GM13976 (cell line): ENCODE measurements at regions not wholly inside any gene's neighbourhood (a gene's known extent, or its start where the extent isn't known, plus 50 kb on each side); places are given as distances from the start of the nearest gene placed in this dataset.

Experiments used
- DNase-seq: peaks from one replicate; pipeline ENCODE4 v3.0.0; 2012; ENCODE audit warnings: low spot score
- CTCF ChIP-seq: IDR thresholded peaks from 2 replicates; pipeline ENCODE4 v1.5.1; 2012; ENCODE audit warnings: borderline replicate concordance, mild to moderate bottlenecking; ENCODE audit not compliant: insufficient read depth; ENCODE audit errors: extremely low read depth, missing control alignments, control extremely low read depth
- in situ Hi-C: fragments of 300-500 bp; cut with MboI; formaldehyde crosslinking; loops from one replicate; pipeline ENCODE4 v1.12.0; 2022; ENCODE audit warnings: low sequenced_read_pairs, mixed read lengths, inconsistent platforms; ENCODE audit not compliant: unreplicated experiment

- no peak for TF ChIP-seq CTCF
- in situ Hi-C loops, result no loop called here
- DNase-seq, result no peak
Measured at GRCh38 chr5:105688227-105688792, 1982.4 kb downstream of the EFNA5 start.

GRCh38 chr5:105687493-105687892 lies 1983.2 kb downstream of the EFNA5 start:
- TF ChIP-seq CTCF, result no peak
- DNase-seq, result no peak
- in situ Hi-C loops, result no loop called here

DNA sequence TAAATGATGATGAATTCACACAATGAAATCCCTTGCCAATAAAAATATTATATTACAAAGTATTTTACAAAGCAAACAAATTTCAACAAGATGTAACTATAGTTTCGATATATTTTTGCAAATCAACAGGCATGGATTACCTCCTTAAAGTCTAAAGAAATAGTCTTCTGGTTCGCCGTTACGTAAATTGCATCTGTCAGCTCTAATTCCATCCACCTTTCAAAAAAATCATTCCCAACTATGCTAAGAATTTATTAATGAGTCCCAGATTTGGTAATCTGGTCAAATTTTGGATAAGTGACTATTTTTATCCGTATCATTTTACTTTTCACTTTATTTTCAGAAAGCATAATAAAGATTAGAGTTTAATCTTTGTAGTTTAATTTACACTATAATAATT lies 1984.9 kb downstream of the EFNA5 start:
- in situ Hi-C loops, result no loop called here

DNA sequence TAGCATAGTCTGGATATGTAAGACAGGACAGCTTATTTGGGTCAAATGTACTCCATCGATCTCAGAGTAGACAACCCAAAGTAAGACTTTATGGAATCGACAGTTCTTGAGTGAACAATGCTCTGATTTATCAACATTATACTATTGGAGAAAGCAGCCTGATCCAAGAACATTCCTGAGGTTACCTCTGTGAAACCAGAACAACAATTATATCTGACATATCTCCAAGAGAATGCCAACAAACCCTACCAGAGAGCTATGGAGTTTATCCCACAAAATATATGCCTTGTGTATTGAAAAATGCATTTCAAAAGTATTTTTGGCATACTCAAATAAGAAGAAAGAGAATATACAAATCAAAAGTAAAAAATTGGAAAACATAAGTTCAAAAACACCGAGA lies 1985.9 kb downstream of the EFNA5 start:
- DNase-seq, result no peak
- no peak for TF ChIP-seq CTCF
- in situ Hi-C loops, result no loop called here

More for the DNA sequence above, 1984.9 kb downstream of the EFNA5 start:
- no peak for TF ChIP-seq CTCF
- no peak for DNase-seq

DNA sequence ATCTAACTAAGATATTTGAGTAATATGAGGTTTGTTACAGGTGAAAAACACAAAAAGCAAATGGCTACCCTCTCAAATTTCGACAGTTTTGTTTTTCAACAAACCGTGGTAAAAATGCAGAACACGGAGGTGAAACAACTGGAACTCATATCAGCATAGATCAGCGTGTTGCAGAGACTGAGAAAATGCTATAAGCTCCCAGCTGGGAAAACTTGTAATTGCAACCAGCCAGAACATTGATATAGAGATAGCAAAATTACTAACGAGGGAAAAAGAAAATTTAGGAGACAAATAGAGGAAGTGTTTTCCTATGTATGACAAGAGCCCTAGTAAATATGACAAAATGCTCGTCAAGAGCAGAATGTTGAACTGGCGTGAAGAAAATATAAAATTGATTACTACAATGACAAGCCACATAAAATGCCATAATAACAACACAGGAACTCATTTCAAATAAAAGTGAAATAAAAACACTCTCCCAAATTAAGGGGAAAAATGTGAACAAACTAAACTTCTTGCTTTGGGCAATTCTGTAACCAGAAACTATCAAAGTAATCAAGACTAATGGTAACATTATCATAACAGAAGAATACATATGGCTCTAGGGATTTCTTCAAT lies 1989.8 kb downstream of the EFNA5 start:
- no peak for DNase-seq
- TF ChIP-seq CTCF, result no peak
- in situ Hi-C loops, result no loop called here

GRCh38 chr5:105677291-105677690 lies 1993.4 kb downstream of the EFNA5 start:
- in situ Hi-C loops, result no loop called here
- no peak for TF ChIP-seq CTCF
- DNase-seq, result no peak

GRCh38 chr5:105670596-105670995 lies 2000.1 kb downstream of the EFNA5 start:
- in situ Hi-C loops, result no loop called here
- no peak for DNase-seq
- TF ChIP-seq CTCF, result no peak
